Panc1 (cell line): ENCODE measurements at regions not wholly inside any gene's neighbourhood (a gene's known extent, or its start where the extent isn't known, plus 50 kb on each side); places are given as distances from the start of the nearest gene placed in this dataset.

Source experiments
- POLR2AphosphoS5 ChIP-seq: IDR thresholded peaks from 2 replicates; pipeline ENCODE4 v1.6.1; 2012; ENCODE audit warnings: mild to moderate bottlenecking, low read depth, low read length, moderate library complexity
- REST ChIP-seq, 2 experiments: IDR thresholded peaks; 2 replicates each; pipeline ENCODE4 v1.6.1; 2011 to 2012; ENCODE audit warnings: low read depth in 2 of 2, control low read depth in 1 of 2, low read length in 1 of 2, mild to moderate bottlenecking in 1 of 2, moderate library complexity in 1 of 2; ENCODE audit not compliant: insufficient read depth in 1 of 2
- TF ChIP-seq, protein P1 (sequence below): fragments of 450-650 bp; IDR thresholded peaks from 2 replicates; pipeline ENCODE4 v1.5.1; 2017; ENCODE audit warnings: mild to moderate bottlenecking

GRCh38 chr7:114243646-114244045, 171.0 kb upstream of the FOXP2 start:
- TF ChIP-seq, protein P1, sequence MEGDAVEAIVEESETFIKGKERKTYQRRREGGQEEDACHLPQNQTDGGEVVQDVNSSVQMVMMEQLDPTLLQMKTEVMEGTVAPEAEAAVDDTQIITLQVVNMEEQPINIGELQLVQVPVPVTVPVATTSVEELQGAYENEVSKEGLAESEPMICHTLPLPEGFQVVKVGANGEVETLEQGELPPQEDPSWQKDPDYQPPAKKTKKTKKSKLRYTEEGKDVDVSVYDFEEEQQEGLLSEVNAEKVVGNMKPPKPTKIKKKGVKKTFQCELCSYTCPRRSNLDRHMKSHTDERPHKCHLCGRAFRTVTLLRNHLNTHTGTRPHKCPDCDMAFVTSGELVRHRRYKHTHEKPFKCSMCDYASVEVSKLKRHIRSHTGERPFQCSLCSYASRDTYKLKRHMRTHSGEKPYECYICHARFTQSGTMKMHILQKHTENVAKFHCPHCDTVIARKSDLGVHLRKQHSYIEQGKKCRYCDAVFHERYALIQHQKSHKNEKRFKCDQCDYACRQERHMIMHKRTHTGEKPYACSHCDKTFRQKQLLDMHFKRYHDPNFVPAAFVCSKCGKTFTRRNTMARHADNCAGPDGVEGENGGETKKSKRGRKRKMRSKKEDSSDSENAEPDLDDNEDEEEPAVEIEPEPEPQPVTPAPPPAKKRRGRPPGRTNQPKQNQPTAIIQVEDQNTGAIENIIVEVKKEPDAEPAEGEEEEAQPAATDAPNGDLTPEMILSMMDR: no peak
- no peak for TF ChIP-seq REST (IDR thresholded peaks at IDR 0.05; ENCODE audit: insufficient read depth in 1 of 2, low read depth in 2 of 2, low read length in 1 of 2)
- TF ChIP-seq POLR2AphosphoS5: no peak
